B cell (primary cell): ENCODE measurements at regions not wholly inside any gene's neighbourhood (a gene's known extent, or its start where the extent isn't known, plus 50 kb on each side); places are given as distances from the start of the nearest gene placed in this dataset.

Experiments
- ATAC-seq: fragments of 200-7000 bp; cut with Tn5 transposase; one replicate; pipeline ENCODE4 v1.10.0; 2021; ENCODE audit warnings: low read depth, mild to moderate bottlenecking, moderate number of reproducible peaks, moderate library complexity
- CTCF ChIA-PET: fragments of 350-600 bp; sonication (Branson Sonifier 250); formaldehyde crosslinking; loops from one replicate; lab custom pipeline; 2021; ENCODE audit warnings: antibody characterized with exemption, inconsistent platforms; lab: Charles Lee
- POLR2A ChIA-PET: fragments of 350-600 bp; sonication (Branson Sonifier 250); formaldehyde crosslinking; loops from one replicate; lab custom pipeline; 2021; ENCODE audit warnings: antibody characterized with exemption; lab: Charles Lee
- DNase-seq: peaks from one replicate; pipeline ENCODE4 v3.0.0; 2013
- H2AFZ ChIP-seq: 2 replicates; pipeline ENCODE4 v1.6.1; 2012; ENCODE audit warnings: mild to moderate bottlenecking, low read depth, low read length; ENCODE audit not compliant: insufficient read depth, poor library complexity, severe bottlenecking
- H3K27ac ChIP-seq, 2 donors: 1 replicate in 1 of 2; 2 replicates in 1 of 2; pipeline ENCODE4 v1.5.1; 2012 to 2013; ENCODE audit warnings: low read length in 2 of 2, mild to moderate bottlenecking in 2 of 2, moderate library complexity in 1 of 2
- H3K27me3 ChIP-seq, 4 experiments: fragments of 200-600 bp in 1 of 4; sonication (generic) in 1 of 4; replicated peaks in 1 of 4; 1 replicate in 2 of 4; 2 replicates in 2 of 4; pipeline versions ENCODE4 v1.6.1 to v1.7.0; 2013 to 2016; ENCODE audit warnings: low read length in 3 of 4, mild to moderate bottlenecking in 2 of 4, mixed read lengths in 1 of 4, moderate library complexity in 1 of 4; ENCODE audit not compliant: insufficient read depth in 4 of 4, control insufficient read depth in 3 of 4; ENCODE audit errors: control extremely low read depth in 1 of 4
- H3K36me3 ChIP-seq, 2 experiments: replicated peaks in 1 of 2; 1 replicate in 1 of 2; 2 replicates in 1 of 2; pipeline versions ENCODE4 v1.6.1 to v1.7.1; 2013; ENCODE audit warnings: low read length in 1 of 2; ENCODE audit not compliant: insufficient read depth in 2 of 2, control insufficient read depth in 1 of 2; ENCODE audit errors: control extremely low read depth in 1 of 2, extremely low read depth in 1 of 2
- H3K4me1 ChIP-seq, 2 donors: fragments of 200-600 bp in 1 of 2; sonication (generic) in 1 of 2; 1 replicate in 1 of 2; 2 replicates in 1 of 2; pipeline versions ENCODE4 v1.5.1 to v1.6.1; 2013 to 2017; ENCODE audit warnings: low read length in 2 of 2; ENCODE audit not compliant: control insufficient read depth in 2 of 2, insufficient read depth in 2 of 2
- H3K4me2 ChIP-seq: replicated peaks from 2 replicates; pipeline ENCODE3; 2012; ENCODE audit warnings: mild to moderate bottlenecking, low read depth, low read length; ENCODE audit not compliant: poor library complexity, severe bottlenecking
- H3K4me3 ChIP-seq, 5 experiments: fragments of 200-600 bp in 1 of 5; sonication (generic) in 1 of 5; 1 replicate in 3 of 5; 2 replicates in 2 of 5; pipeline versions ENCODE4 v1.5.1 to v1.7.0; 2011 to 2016; ENCODE audit warnings: low read length in 4 of 5, mild to moderate bottlenecking in 4 of 5, low read depth in 2 of 5, control low read depth in 1 of 5, moderate library complexity in 1 of 5; ENCODE audit not compliant: insufficient read depth in 1 of 5; ENCODE audit errors: control extremely low read depth in 1 of 5, extremely low read depth in 1 of 5
- H3K79me2 ChIP-seq: fragments of 200-600 bp; sonication (generic); one replicate; pipeline ENCODE4 v1.6.0; 2016; ENCODE audit warnings: low read length; ENCODE audit not compliant: control insufficient read depth, insufficient read depth
- H3K9ac ChIP-seq: fragments of 200-600 bp; sonication (generic); 2 replicates; pipeline ENCODE4 v1.6.1; 2017; ENCODE audit warnings: mild to moderate bottlenecking, low read length, moderate library complexity
- H3K9me3 ChIP-seq, 3 donors: one replicate each; pipeline versions ENCODE4 v1.6.1 to v1.7.1; 2013; ENCODE audit warnings: low read length in 2 of 3; ENCODE audit not compliant: control insufficient read depth in 2 of 3, insufficient read depth in 1 of 3; ENCODE audit errors: control extremely low read depth in 1 of 3
- H4K20me1 ChIP-seq: 2 replicates; pipeline ENCODE4 v1.6.0; 2012; ENCODE audit warnings: mild to moderate bottlenecking, low read length; ENCODE audit not compliant: insufficient read depth, control insufficient read depth, poor library complexity, severe bottlenecking
- H3K27ac Mint-ChIP-seq: one replicate; pipeline ENCODE4 v1.8.0; 2021; ENCODE audit warnings: mixed read lengths
- H3K27me3 Mint-ChIP-seq: one replicate; pipeline ENCODE4 v1.8.0; 2021; ENCODE audit warnings: mixed read lengths
- H3K4me1 Mint-ChIP-seq: one replicate; pipeline ENCODE4 v1.8.0; 2021; ENCODE audit warnings: mixed read lengths
- H3K4me3 Mint-ChIP-seq: one replicate; pipeline ENCODE4 v1.8.0; 2021; ENCODE audit warnings: mixed read lengths
- H3K9me3 Mint-ChIP-seq: one replicate; pipeline ENCODE4 v1.8.0; 2022; ENCODE audit warnings: mixed read lengths; ENCODE audit not compliant: insufficient read depth
- CTCF ChIP-seq: fragments of 200-600 bp; IDR thresholded peaks from one replicate; pipeline ENCODE4 v1.8.0; 2022; ENCODE audit warnings: antibody characterized with exemption, mild to moderate bottlenecking
- EZH2 ChIP-seq: IDR thresholded peaks from 2 replicates; pipeline ENCODE4 v1.6.1; 2012; ENCODE audit warnings: borderline replicate concordance, low read depth, mild to moderate bottlenecking, moderate library complexity, low read length; ENCODE audit not compliant: insufficient read depth, poor library complexity, severe bottlenecking
- WGBS: methylation state at CpG from one replicate; pipeline ENCODE4 v1.1.5; 2013; ENCODE audit warnings: missing lambda C conversion rate; ENCODE audit not compliant: insufficient coverage; 5-methylcytosine and 5-hydroxymethylcytosine counted together
- intact Hi-C: fragments of 100-400 bp; cut with micrococcal nuclease; formaldehyde crosslinking; loops from one replicate; pipeline ENCODE4 v1.10.0; 2022

GRCh38 chr15:92707880-92708551 lies 52.4 kb upstream of the FAM174B start:
- Histone ChIP-seq H3K27me3 (no peaks in the 10 kb centered on the region), H3K4me1 (no peaks in the 10 kb centered on the region), H3K4me2 (no peak overlapping the region), H4K20me1 (no peaks in the 10 kb centered on the region), H3K4me3 (no peak overlapping the region), H3K27ac (no peak overlapping the region), H3K36me3 (no peaks in the 10 kb centered on the region), H3K79me2 (no peaks in the 10 kb centered on the region), H2AFZ (no peak overlapping the region), H3K9ac (no peak overlapping the region), H3K9me3 (no peaks in the 10 kb centered on the region)
- WGBS = 85% methylated on average over 12 of the region's 12 CpGs
- no peak for DNase-seq
- H3K4me3 Mint-ChIP-seq = no peak overlapping the region
- intact Hi-C loops = no loop called here
- no peaks in the 10 kb centered on the region for H3K4me1 Mint-ChIP-seq
- TF ChIP-seq EZH2 (no peak), CTCF (no peak)
- H3K27me3 Mint-ChIP-seq = peaks cover 12% of the 10 kb centered on the region
- ChIA-PET CTCF (no interaction called here), POLR2A (no interaction called here)
- no peak overlapping the region for H3K27ac Mint-ChIP-seq
- no peak for ATAC-seq
- no peaks in the 10 kb centered on the region for H3K9me3 Mint-ChIP-seq

- Histone ChIP-seq H3K9ac (no peak overlapping the region), H3K27me3 (no peaks in the 10 kb centered on the region), H3K36me3 (no peaks in the 10 kb centered on the region), H3K9me3 (no peaks in the 10 kb centered on the region), H3K4me1 (no peaks in the 10 kb centered on the region), H3K4me2 (no peak overlapping the region), H3K4me3 (no peak overlapping the region), H2AFZ (no peak overlapping the region), H4K20me1 (no peaks in the 10 kb centered on the region), H3K27ac (no peak overlapping the region), H3K79me2 (no peaks in the 10 kb centered on the region)
- DNase-seq = no peak
- WGBS = 80% methylated on average over 4 of the region's 4 CpGs
- peaks cover 16% of the 10 kb centered on the region for H3K27me3 Mint-ChIP-seq
- ATAC-seq = no peak
- no peak for TF ChIP-seq CTCF
- TF ChIP-seq EZH2 = no peak
- no peak overlapping the region for H3K27ac Mint-ChIP-seq
- POLR2A ChIA-PET = no interaction called here
- no peaks in the 10 kb centered on the region for H3K4me1 Mint-ChIP-seq
- no peaks in the 10 kb centered on the region for H3K9me3 Mint-ChIP-seq
- intact Hi-C loops = no loop called here
- H3K4me3 Mint-ChIP-seq = no peak overlapping the region
- CTCF ChIA-PET = no interaction called here
Observed at GRCh38 chr15:92708635-92709034, 53.1 kb upstream of the FAM174B start.
